ENCODE measurements at regions not wholly inside any gene's neighbourhood (a gene's known extent, or its start where the extent isn't known, plus 50 kb on each side); places are given as distances from the start of the nearest gene placed in this dataset.

DNA sequence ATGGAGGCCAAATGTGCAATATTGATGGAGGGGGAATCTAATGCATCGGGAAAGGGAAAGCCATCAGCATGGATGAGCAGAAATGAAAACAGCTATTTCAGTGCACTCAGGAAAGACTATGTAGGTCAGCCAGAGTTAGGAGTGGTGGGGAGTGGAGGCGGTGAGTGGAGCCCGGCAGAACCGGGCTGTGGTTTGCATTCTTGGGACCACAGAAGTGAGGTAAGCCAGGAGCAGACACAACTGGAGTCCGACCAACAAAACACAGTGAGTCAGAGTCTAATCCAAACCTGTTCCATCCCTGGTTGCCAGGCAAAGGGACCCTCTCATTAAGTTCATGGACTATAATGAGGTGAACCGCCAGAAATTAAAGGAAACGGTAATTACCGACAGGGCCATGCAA, 61.1 kb upstream of the RAB12 start:
- Histone ChIP-seq H3K27me3 (no peaks in the 10 kb centered on the region), H3K4me1 (replicated peaks in 1 of 2) (no peaks in the 10 kb centered on the region), H3K9me3 (replicated peaks in 1 of 3) (no peaks in the 10 kb centered on the region), H3K4me3 (no peak overlapping the region), H3K27ac (no peak overlapping the region), H3K36me3 (replicated peaks in 1 of 2) (no peaks in the 10 kb centered on the region)
- intact Hi-C loops (cut with DNase I) = no loop called here
- WGBS, 4 donors = 77 to 85% (median 82%) methylated on average over 8 of the region's 8 CpGs
- no peak for TF ChIP-seq POLR2A (IDR thresholded peaks at IDR 0.05)
- TF ChIP-seq, protein P1, sequence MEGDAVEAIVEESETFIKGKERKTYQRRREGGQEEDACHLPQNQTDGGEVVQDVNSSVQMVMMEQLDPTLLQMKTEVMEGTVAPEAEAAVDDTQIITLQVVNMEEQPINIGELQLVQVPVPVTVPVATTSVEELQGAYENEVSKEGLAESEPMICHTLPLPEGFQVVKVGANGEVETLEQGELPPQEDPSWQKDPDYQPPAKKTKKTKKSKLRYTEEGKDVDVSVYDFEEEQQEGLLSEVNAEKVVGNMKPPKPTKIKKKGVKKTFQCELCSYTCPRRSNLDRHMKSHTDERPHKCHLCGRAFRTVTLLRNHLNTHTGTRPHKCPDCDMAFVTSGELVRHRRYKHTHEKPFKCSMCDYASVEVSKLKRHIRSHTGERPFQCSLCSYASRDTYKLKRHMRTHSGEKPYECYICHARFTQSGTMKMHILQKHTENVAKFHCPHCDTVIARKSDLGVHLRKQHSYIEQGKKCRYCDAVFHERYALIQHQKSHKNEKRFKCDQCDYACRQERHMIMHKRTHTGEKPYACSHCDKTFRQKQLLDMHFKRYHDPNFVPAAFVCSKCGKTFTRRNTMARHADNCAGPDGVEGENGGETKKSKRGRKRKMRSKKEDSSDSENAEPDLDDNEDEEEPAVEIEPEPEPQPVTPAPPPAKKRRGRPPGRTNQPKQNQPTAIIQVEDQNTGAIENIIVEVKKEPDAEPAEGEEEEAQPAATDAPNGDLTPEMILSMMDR (IDR thresholded peaks at IDR 0.05) = no peak
- DNase-seq = no peak

- Histone ChIP-seq H3K36me3 (replicated peaks in 1 of 2) (no peaks in the 10 kb centered on the region), H3K27me3 (no peaks in the 10 kb centered on the region), H3K27ac (no peak overlapping the region), H3K9me3 (replicated peaks in 1 of 3) (no peaks in the 10 kb centered on the region), H3K4me1 (replicated peaks in 1 of 2) (no peaks in the 10 kb centered on the region), H3K4me3 (no peak overlapping the region)
- no peak for TF ChIP-seq POLR2A (IDR thresholded peaks at IDR 0.05)
- TF ChIP-seq, protein P1 (IDR thresholded peaks at IDR 0.05) = no peak
- intact Hi-C loops (cut with DNase I) = no loop called here
- 75 to 89% (median 80%) methylated on average over 6 of the region's 6 CpGs for WGBS, 4 donors
- DNase-seq = no peak
Observed at GRCh38 chr18:8549254-8549757, 59.9 kb upstream of the RAB12 start.

- H3K36me3 ChIP-seq (replicated peaks in 1 of 2) = no peaks in the 10 kb centered on the region
- H3K27ac ChIP-seq = no peak overlapping the region
- 71 to 75% (median 73%) methylated on average over 4 of the region's 4 CpGs for WGBS, 4 donors
- TF ChIP-seq, protein P1 (IDR thresholded peaks at IDR 0.05) = no peak
- no peak for TF ChIP-seq POLR2A (IDR thresholded peaks at IDR 0.05)
- H3K27me3 ChIP-seq = no peaks in the 10 kb centered on the region
- intact Hi-C loops (cut with DNase I) = no loop called here
- no peak overlapping the region for H3K4me3 ChIP-seq
- DNase-seq = no peak
- no peaks in the 10 kb centered on the region for H3K4me1 ChIP-seq (replicated peaks in 1 of 2)
- H3K9me3 ChIP-seq (replicated peaks in 1 of 3) = no peaks in the 10 kb centered on the region
Observed at GRCh38 chr18:8552151-8552550, 57.1 kb upstream of the RAB12 start.

GRCh38 chr18:8554354-8554753, 54.9 kb upstream of the RAB12 start:
- Histone ChIP-seq H3K27me3 (no peaks in the 10 kb centered on the region), H3K4me3 (no peak overlapping the region), H3K9me3 (replicated peaks in 1 of 3) (no peaks in the 10 kb centered on the region), H3K36me3 (replicated peaks in 1 of 2) (no peaks in the 10 kb centered on the region), H3K4me1 (replicated peaks in 1 of 2) (no peaks in the 10 kb centered on the region), H3K27ac (no peak overlapping the region)
- no peak for DNase-seq
- 83 to 94% (median 89%) methylated on average over 2 of the region's 2 CpGs for WGBS, 4 donors
- TF ChIP-seq POLR2A (IDR thresholded peaks at IDR 0.05) = no peak
- TF ChIP-seq, protein P1 (IDR thresholded peaks at IDR 0.05) = no peak
- intact Hi-C loops (cut with DNase I) = no loop called here
